ENCODE measurements at regions not wholly inside any gene's neighbourhood (a gene's known extent, or its start where the extent isn't known, plus 50 kb on each side); places are given as distances from the start of the nearest gene placed in this dataset.
A peak's percentile ranks its signal among the peaks of the same experiment; 100 is the strongest.
"Not testable (repeated sequence)": the region's sequence is repeated elsewhere in the genome, so short reads cannot be mapped to it uniquely, and the experiment has no call there.

GRCh38 chr17:30697619-30698460, 126.7 kb downstream of the CRLF3 start (continued):
- TF ChIP-seq PATZ1 (CRISPR knock-in tag; IDR thresholded peaks at IDR 0.05) = peak; percentile 55
- TF ChIP-seq ZMYM3 (CRISPR knock-in tag; IDR thresholded peaks at IDR 0.05) = peak; percentile 89
- 0 out of 2 replicates have a peak, but pooled peaks have one; percentile 33 for TF ChIP-seq MIXL1 (CRISPR knock-in tag; IDR thresholded peaks at IDR 0.05)
- TF ChIP-seq RAD21 (CRISPR knock-in tag; IDR thresholded peaks at IDR 0.05) = 0 out of 2 replicates have a peak, but pooled peaks have one; percentile 55
- TF ChIP-seq STAG1 (CRISPR knock-in tag; IDR thresholded peaks at IDR 0.05) = peak; percentile 61
- TF ChIP-seq ARID5B (CRISPR knock-in tag; IDR thresholded peaks at IDR 0.05) = peak; percentile 24; the same call in 1 of the 2 replicates
- TF ChIP-seq SP5 (CRISPR knock-in tag; IDR thresholded peaks at IDR 0.05; ENCODE audit: borderline replicate concordance, low read depth) = 0 out of 2 replicates have a peak, but pooled peaks have one; percentile 30
- TF ChIP-seq HNRNPLL (IDR thresholded peaks at IDR 0.05; ENCODE audit: low read depth, low read length, poor library complexity, severe bottlenecking) = peak; percentile 42
- TF ChIP-seq RXRB (CRISPR knock-in tag; IDR thresholded peaks at IDR 0.05; ENCODE audit: borderline replicate concordance) = peak; percentile 17; the same call in 1 of the 2 replicates
- TF ChIP-seq HNRNPK (IDR thresholded peaks at IDR 0.05; ENCODE audit: low read depth, low read length, poor library complexity, severe bottlenecking) = peak; percentile 77
- 0 out of 2 replicates have a peak, but pooled peaks have one; percentile 35 for TF ChIP-seq ERF (CRISPR knock-in tag; IDR thresholded peaks at IDR 0.05)
- TF ChIP-seq ZSCAN29 (CRISPR knock-in tag; conservative IDR thresholded peaks at IDR 0.05) = 0 out of 2 replicates have a peak, but pooled peaks have one; percentile 20
- TF ChIP-seq IRF2 (CRISPR knock-in tag; IDR thresholded peaks at IDR 0.05) = 0 out of 2 replicates have a peak, but pooled peaks have one; percentile 38
- TF ChIP-seq SPEN (CRISPR knock-in tag; IDR thresholded peaks at IDR 0.05; ENCODE audit: low read depth) = 0 out of 2 replicates have a peak, but pooled peaks have one; percentile 27
- peak; percentile 97 for TF ChIP-seq ZKSCAN1 (IDR thresholded peaks at IDR 0.05; ENCODE audit: low read length)
- TF ChIP-seq TFAP4 (IDR thresholded peaks at IDR 0.05; ENCODE audit: borderline replicate concordance, low read depth) = peak; percentile 83; the same call in 1 of the 2 replicates
- TF ChIP-seq MAZ (IDR thresholded peaks at IDR 0.05; ENCODE audit: borderline replicate concordance, low read depth, low read length) = 0 out of 2 replicates have a peak, but pooled peaks have one; percentile 31
- not testable (repeated sequence) for TF ChIP-seq MAZ (CRISPR knock-in tag; IDR thresholded peaks at IDR 0.05; ENCODE audit: low read depth)
